ENCODE measurements at regions not wholly inside any gene's neighbourhood (a gene's known extent, or its start where the extent isn't known, plus 50 kb on each side); places are given as distances from the start of the nearest gene placed in this dataset.

GRCh38 chr17:5971969-5972368 lies 98.2 kb upstream of the WSCD1 start:
- Mint-ChIP-seq H3K4me3 (ENCODE audit: unreplicated experiment) (no peak overlapping the region), H3K27me3 (ENCODE audit: low read depth) (peaks cover 20% of the 10 kb centered on the region), H3K27ac (ENCODE audit: unreplicated experiment) (no peak overlapping the region), H3K4me1 (ENCODE audit: low read depth) (no peaks in the 10 kb centered on the region), H3K9me3 (ENCODE audit: low read depth) (peaks cover 22% of the 10 kb centered on the region), H3K36me3 (ENCODE audit: low read depth) (peaks cover 5% of the 10 kb centered on the region)
- no peak for DNase-seq (ENCODE audit: low spot score)
- TF ChIP-seq CTCF (IDR thresholded peaks at IDR 0.05), result no peak

- Mint-ChIP-seq H3K36me3 (ENCODE audit: low read depth) (peaks cover 2% of the 10 kb centered on the region), H3K27ac (ENCODE audit: unreplicated experiment) (no peak overlapping the region), H3K27me3 (ENCODE audit: low read depth) (peaks cover 31% of the 10 kb centered on the region), H3K4me3 (ENCODE audit: unreplicated experiment) (no peak overlapping the region), H3K9me3 (ENCODE audit: low read depth) (peaks cover 10% of the 10 kb centered on the region), H3K4me1 (ENCODE audit: low read depth) (no peaks in the 10 kb centered on the region)
- TF ChIP-seq CTCF (IDR thresholded peaks at IDR 0.05), result no peak
- DNase-seq (ENCODE audit: low spot score), result no peak
These were observed 96.8 kb upstream of the WSCD1 start for GRCh38 chr17:5973410-5973809.

GRCh38 chr17:5975661-5976060 lies 94.5 kb upstream of the WSCD1 start:
- no peaks in the 10 kb centered on the region for H3K36me3 Mint-ChIP-seq (ENCODE audit: low read depth)

GRCh38 chr17:5976251-5976650 lies 93.9 kb upstream of the WSCD1 start:
- Mint-ChIP-seq H3K4me1 (ENCODE audit: low read depth) (no peaks in the 10 kb centered on the region), H3K4me3 (ENCODE audit: unreplicated experiment) (no peak overlapping the region), H3K36me3 (ENCODE audit: low read depth) (no peaks in the 10 kb centered on the region), H3K27ac (ENCODE audit: unreplicated experiment) (no peak overlapping the region), H3K9me3 (ENCODE audit: low read depth) (peaks cover 5% of the 10 kb centered on the region), H3K27me3 (ENCODE audit: low read depth) (peaks cover 35% of the 10 kb centered on the region)
- no peak for DNase-seq (ENCODE audit: low spot score)
- TF ChIP-seq CTCF (IDR thresholded peaks at IDR 0.05), result no peak

More at GRCh38 chr17:5975661-5976060, 94.5 kb upstream of the WSCD1 start:
- TF ChIP-seq CTCF (IDR thresholded peaks at IDR 0.05), result no peak
- Mint-ChIP-seq H3K4me3 (ENCODE audit: unreplicated experiment) (no peak overlapping the region), H3K27me3 (ENCODE audit: low read depth) (peaks cover 35% of the 10 kb centered on the region), H3K27ac (ENCODE audit: unreplicated experiment) (no peak overlapping the region), H3K4me1 (ENCODE audit: low read depth) (no peaks in the 10 kb centered on the region), H3K9me3 (ENCODE audit: low read depth) (peaks cover 5% of the 10 kb centered on the region)
- no peak for DNase-seq (ENCODE audit: low spot score)

GRCh38 chr17:5978496-5978895 lies 91.7 kb upstream of the WSCD1 start:
- Mint-ChIP-seq H3K27me3 (ENCODE audit: low read depth) (peaks cover 41% of the 10 kb centered on the region), H3K4me1 (ENCODE audit: low read depth) (no peaks in the 10 kb centered on the region), H3K4me3 (ENCODE audit: unreplicated experiment) (no peak overlapping the region), H3K27ac (ENCODE audit: unreplicated experiment) (no peak overlapping the region), H3K9me3 (ENCODE audit: low read depth) (peaks cover 4% of the 10 kb centered on the region), H3K36me3 (ENCODE audit: low read depth) (no peaks in the 10 kb centered on the region)
- DNase-seq (ENCODE audit: low spot score), result no peak
- TF ChIP-seq CTCF (IDR thresholded peaks at IDR 0.05), result no peak
